ENCODE measurements at regions not wholly inside any gene's neighbourhood (a gene's known extent, or its start where the extent isn't known, plus 50 kb on each side); places are given as distances from the start of the nearest gene placed in this dataset.

DNA sequence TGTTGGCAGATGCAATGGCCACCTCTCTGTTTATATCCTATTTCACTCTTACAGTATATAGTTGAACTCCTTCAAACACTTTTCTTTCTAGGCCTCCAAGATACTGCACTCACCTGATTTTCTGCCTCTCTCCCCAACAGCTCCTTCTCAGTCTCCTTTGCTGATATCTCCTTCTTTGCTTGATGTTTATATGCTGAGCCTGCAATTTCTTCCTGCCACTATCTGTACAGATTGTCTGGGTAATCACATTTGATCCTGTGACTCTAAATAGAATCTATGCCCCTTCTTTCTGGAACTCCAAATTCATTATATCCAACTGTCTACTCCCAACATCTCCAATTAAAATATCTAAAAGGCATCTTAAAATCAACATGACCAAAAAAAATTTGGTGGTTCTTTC, 165.5 kb upstream of the PFN2 start (continued):
- TF ChIP-seq, protein P1, sequence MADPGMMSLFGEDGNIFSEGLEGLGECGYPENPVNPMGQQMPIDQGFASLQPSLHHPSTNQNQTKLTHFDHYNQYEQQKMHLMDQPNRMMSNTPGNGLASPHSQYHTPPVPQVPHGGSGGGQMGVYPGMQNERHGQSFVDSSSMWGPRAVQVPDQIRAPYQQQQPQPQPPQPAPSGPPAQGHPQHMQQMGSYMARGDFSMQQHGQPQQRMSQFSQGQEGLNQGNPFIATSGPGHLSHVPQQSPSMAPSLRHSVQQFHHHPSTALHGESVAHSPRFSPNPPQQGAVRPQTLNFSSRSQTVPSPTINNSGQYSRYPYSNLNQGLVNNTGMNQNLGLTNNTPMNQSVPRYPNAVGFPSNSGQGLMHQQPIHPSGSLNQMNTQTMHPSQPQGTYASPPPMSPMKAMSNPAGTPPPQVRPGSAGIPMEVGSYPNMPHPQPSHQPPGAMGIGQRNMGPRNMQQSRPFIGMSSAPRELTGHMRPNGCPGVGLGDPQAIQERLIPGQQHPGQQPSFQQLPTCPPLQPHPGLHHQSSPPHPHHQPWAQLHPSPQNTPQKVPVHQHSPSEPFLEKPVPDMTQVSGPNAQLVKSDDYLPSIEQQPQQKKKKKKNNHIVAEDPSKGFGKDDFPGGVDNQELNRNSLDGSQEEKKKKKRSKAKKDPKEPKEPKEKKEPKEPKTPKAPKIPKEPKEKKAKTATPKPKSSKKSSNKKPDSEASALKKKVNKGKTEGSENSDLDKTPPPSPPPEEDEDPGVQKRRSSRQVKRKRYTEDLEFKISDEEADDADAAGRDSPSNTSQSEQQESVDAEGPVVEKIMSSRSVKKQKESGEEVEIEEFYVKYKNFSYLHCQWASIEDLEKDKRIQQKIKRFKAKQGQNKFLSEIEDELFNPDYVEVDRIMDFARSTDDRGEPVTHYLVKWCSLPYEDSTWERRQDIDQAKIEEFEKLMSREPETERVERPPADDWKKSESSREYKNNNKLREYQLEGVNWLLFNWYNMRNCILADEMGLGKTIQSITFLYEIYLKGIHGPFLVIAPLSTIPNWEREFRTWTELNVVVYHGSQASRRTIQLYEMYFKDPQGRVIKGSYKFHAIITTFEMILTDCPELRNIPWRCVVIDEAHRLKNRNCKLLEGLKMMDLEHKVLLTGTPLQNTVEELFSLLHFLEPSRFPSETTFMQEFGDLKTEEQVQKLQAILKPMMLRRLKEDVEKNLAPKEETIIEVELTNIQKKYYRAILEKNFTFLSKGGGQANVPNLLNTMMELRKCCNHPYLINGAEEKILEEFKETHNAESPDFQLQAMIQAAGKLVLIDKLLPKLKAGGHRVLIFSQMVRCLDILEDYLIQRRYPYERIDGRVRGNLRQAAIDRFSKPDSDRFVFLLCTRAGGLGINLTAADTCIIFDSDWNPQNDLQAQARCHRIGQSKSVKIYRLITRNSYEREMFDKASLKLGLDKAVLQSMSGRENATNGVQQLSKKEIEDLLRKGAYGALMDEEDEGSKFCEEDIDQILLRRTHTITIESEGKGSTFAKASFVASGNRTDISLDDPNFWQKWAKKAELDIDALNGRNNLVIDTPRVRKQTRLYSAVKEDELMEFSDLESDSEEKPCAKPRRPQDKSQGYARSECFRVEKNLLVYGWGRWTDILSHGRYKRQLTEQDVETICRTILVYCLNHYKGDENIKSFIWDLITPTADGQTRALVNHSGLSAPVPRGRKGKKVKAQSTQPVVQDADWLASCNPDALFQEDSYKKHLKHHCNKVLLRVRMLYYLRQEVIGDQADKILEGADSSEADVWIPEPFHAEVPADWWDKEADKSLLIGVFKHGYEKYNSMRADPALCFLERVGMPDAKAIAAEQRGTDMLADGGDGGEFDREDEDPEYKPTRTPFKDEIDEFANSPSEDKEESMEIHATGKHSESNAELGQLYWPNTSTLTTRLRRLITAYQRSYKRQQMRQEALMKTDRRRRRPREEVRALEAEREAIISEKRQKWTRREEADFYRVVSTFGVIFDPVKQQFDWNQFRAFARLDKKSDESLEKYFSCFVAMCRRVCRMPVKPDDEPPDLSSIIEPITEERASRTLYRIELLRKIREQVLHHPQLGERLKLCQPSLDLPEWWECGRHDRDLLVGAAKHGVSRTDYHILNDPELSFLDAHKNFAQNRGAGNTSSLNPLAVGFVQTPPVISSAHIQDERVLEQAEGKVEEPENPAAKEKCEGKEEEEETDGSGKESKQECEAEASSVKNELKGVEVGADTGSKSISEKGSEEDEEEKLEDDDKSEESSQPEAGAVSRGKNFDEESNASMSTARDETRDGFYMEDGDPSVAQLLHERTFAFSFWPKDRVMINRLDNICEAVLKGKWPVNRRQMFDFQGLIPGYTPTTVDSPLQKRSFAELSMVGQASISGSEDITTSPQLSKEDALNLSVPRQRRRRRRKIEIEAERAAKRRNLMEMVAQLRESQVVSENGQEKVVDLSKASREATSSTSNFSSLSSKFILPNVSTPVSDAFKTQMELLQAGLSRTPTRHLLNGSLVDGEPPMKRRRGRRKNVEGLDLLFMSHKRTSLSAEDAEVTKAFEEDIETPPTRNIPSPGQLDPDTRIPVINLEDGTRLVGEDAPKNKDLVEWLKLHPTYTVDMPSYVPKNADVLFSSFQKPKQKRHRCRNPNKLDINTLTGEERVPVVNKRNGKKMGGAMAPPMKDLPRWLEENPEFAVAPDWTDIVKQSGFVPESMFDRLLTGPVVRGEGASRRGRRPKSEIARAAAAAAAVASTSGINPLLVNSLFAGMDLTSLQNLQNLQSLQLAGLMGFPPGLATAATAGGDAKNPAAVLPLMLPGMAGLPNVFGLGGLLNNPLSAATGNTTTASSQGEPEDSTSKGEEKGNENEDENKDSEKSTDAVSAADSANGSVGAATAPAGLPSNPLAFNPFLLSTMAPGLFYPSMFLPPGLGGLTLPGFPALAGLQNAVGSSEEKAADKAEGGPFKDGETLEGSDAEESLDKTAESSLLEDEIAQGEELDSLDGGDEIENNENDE (IDR thresholded peaks at IDR 0.05; ENCODE audit: insufficient replicate concordance, low read length), result no peak
- no peak for TF ChIP-seq TAF7 (optimal IDR thresholded peaks at IDR 0.05; ENCODE audit: borderline replicate concordance, low read depth, low read length)
- no peak for TF ChIP-seq BACH1 (IDR thresholded peaks at IDR 0.05; ENCODE audit: low read length)
